HG03064 (cell line): ENCODE measurements at regions not wholly inside any gene's neighbourhood (a gene's known extent, or its start where the extent isn't known, plus 50 kb on each side); places are given as distances from the start of the nearest gene placed in this dataset.
"Not testable (repeated sequence)": the region's sequence is repeated elsewhere in the genome, so short reads cannot be mapped to it uniquely, and the experiment has no call there.

Experiments used
- ATAC-seq: cut with Tn5 transposase; IDR thresholded peaks from one replicate; pipeline ENCODE4 v1.9.1; 2021; ENCODE audit warnings: low read depth; ENCODE audit not compliant: unreplicated experiment

DNA sequence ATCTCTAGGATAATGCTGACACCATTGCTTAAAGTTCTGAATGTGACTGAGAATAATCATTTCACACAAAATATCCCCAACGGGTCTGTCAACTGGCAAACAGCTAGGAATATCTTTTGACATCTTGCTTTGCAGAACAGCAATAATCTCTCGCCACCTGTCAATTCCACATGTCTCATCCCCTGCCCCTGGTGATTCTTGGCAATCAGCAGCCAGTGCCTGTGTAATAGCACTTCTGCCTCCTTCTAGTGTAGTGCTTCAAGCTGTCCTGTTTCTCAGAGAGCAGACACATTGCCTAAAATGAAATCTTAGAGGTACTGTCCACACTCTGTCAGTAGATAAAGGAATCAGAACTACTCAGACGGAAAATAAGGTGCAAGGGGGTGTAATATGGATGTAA lies 984.4 kb downstream of the LTN1 start:
- not testable (repeated sequence) for ATAC-seq

DNA sequence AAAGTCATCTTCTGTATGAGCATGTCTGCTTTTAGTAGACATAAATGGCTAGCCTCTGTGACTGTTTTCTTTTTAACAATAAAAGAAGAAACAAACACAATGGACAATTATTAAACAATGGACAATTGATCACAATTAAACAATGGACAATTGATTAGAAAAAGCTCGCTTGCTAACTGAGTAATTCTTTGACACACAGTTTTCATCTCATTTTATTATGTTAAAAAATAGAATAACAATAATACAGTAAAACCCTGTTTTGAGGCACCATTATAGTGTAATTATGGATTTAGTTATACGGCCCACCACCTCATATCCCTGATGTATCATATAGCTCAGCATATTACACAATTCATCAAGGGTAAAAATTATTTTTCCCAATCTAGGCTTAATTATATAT lies 989.0 kb downstream of the LTN1 start:
- not testable (repeated sequence) for ATAC-seq

GRCh38 chr21:27996906-27997305 lies 995.8 kb downstream of the LTN1 start:
- ATAC-seq: not testable (repeated sequence)

- ATAC-seq: not testable (repeated sequence)
Measured at GRCh38 chr21:27984663-27985325, 1007.9 kb downstream of the LTN1 start.

DNA sequence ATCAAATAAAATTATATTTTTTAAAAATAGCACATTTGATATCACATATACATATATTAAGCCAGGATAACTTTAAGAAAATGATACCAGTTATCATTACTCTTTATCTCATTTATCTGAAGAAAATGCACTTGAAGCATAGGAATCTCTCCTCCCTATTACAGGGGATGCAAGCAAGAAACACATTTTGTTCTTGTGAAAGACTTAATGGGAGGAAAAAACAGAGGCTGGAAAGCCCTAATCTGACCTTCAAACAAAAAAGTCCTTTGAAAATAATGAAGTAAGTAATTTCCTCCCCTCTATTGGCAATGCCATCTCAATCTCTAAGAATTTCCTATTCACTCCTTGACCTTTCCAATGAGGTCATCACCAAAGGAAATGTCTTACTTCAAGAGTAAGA lies 1012.6 kb upstream of the ADAMTS5 start:
- ATAC-seq: not testable (repeated sequence)

GRCh38 chr21:27975514-27975913 lies 1008.6 kb upstream of the ADAMTS5 start:
- no peak for ATAC-seq

GRCh38 chr21:27974152-27974551 lies 1007.3 kb upstream of the ADAMTS5 start:
- not testable (repeated sequence) for ATAC-seq

DNA sequence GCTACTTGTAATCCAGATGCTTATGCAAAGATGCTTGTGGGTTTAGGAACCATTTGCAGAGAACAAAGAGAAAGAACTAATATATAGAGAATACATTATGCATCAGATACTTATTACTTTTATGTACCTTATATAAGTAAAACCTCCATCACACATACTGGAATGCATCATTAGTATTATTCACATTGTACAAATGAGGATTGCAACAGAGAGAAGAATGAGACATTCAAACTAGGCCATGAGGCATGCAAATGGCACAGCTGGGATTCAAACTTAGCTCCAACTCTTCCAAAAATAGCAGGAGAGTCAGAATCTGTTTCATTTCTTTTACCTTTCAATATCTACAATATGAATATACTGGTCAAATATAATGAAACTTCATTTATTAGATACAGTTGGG lies 1001.4 kb upstream of the ADAMTS5 start:
- ATAC-seq: not testable (repeated sequence)

DNA sequence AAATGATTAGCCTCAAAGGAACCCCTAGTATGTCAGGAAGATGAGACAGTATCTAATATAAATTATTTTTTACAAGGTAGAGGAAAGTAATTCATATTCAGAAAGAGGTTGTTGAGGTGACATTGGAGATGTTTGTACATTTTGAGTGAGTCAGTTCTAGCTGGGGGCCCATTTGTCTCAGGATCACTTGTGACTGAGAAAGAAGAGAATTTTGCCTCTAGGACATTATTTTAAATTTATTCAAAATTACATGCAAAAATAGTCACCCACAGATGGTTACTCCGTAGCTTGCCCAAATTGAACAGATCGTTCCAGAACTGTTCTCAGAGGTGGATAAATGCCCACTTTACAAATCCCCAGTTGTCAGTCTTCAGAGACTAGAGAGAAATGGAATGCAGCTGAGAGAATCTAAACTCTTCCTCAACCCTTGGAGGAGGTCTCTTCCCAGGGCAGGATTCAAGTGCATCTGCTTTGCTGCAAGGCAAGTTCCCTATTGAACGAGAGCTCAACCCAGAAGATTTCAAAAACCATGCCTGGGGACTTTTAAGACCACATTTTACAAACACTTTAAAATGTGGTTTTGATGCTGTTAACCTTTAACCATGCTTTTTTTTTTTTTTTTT lies 987.8 kb upstream of the ADAMTS5 start:
- no peak for ATAC-seq

- ATAC-seq: no peak
Measured at GRCh38 chr21:27953340-27954045, 986.6 kb upstream of the ADAMTS5 start.

DNA sequence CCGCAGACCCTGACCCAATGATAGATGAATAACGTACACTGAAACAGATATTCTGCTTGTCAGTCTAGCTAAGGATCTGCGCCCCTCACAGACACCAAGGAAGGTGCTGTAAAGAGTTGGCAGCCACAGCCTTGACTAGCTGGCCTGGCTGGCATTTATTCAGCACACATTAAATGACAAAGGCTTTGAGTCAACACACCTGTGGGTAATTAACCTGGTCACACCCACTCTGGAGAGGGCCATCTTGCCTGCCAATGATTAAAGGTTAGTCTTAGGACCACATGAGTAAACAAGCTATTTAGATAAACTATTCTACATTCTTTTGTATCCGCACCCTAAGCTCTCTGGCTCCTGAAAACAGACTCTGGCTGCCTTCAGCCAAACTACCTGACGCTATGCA lies 982.2 kb upstream of the ADAMTS5 start:
- ATAC-seq: not testable (repeated sequence)

- not testable (repeated sequence) for ATAC-seq
Measured at GRCh38 chr21:27930108-27930767, 963.4 kb upstream of the ADAMTS5 start.

DNA sequence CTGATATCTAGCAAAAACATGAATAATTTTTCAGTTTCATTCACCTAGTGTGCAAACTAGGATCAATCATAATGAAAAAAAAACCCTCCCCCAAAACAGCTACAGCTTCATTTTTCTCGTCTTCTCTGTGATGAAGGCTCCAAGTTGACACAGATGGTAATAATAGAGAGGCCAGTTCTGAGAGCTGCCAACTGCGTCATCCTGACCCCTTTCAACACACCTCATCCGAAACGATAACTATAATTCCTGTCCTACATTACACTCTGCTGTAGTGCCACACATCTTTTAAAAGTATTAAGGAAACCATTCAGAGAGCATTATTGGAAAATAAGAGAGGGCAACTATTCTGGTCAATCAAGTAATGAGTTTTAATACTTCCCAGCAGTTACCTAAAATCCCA lies 962.3 kb upstream of the ADAMTS5 start:
- ATAC-seq: not testable (repeated sequence)

GRCh38 chr21:27928534-27929115 lies 961.7 kb upstream of the ADAMTS5 start:
- not testable (repeated sequence) for ATAC-seq

DNA sequence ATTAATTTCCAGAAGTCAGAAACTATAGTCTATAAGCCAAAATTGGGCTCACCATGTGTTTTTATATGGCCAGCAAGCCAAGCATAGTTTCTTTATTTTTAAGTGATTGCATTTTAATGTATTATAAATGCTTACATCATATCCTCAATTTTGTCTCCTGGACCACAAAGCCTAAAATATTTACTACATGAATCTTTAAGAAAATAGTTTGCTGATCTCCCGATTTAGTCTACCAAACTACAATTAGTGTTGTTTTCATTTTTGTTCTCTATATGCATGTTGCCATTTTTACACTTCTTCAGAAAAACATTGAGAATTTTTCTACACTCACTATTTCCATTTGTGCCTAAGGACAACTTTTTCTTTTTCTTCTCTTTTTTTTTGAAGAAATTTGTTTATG lies 954.5 kb upstream of the ADAMTS5 start:
- ATAC-seq: not testable (repeated sequence)

- not testable (repeated sequence) for ATAC-seq
Measured at GRCh38 chr21:27917966-27918365, 951.1 kb upstream of the ADAMTS5 start.

- not testable (repeated sequence) for ATAC-seq
Measured at GRCh38 chr21:27916326-27916725, 949.4 kb upstream of the ADAMTS5 start.

DNA sequence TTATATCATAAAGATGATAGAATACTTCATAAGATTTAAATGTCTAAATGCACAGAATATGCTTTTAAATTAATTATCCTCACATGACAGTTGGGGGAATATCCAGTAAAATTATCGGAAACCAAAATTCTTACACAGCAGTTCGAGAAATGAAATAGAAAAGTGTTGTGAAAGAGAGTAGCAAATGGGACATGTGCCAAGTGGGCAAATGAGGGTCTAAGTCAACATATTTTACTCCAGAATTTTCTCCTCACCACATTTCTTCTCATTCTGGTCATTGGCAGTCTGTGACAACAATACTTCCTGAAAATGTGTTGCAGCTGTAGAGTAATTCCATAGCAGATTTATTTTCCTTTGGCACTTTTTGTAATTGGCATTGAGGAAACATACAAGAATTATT lies 945.2 kb upstream of the ADAMTS5 start:
- not testable (repeated sequence) for ATAC-seq

GRCh38 chr21:27909487-27909886 lies 942.6 kb upstream of the ADAMTS5 start:
- not testable (repeated sequence) for ATAC-seq

DNA sequence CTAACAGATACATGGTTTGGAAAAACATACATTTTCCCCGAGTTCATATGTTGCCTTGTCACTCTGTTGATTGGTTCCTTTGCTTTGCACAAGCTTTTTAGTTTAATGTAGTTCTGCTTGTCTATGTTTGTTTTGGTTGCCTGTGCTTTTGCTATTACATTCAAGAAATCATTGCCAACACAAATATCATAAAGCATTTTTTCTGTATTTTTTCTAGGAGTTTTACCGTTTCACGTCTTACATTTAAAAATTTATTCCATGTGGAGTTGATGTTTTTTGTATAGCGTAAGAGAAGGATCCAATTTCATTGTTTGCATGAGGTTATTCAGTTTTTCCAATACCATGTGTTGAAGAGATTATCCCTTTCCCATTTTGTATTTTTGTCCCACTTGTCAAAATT lies 941.9 kb upstream of the ADAMTS5 start:
- ATAC-seq: not testable (repeated sequence)

DNA sequence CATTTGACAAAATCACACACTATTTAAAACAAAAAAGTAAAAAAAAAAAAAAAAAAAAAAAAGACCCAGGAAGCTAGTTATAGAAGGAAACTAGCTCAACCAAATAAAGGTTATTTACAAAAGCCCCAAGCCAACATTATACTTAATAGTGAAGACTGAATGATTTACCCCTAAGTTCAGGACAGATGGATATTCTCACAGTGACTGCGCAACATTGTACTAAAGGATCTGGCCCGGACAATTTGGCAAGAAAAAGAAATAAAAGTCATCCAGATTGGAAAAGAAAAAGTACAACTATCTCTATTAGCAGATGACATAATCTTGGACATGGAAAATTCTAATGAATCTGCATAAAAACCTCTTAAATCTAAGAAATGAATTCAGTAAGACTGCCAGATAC lies 936.0 kb upstream of the ADAMTS5 start:
- ATAC-seq: not testable (repeated sequence)
